ENCODE measurements at regions not wholly inside any gene's neighbourhood (a gene's known extent, or its start where the extent isn't known, plus 50 kb on each side); places are given as distances from the start of the nearest gene placed in this dataset.
A peak's percentile ranks its signal among the peaks of the same experiment; 100 is the strongest.

DNA sequence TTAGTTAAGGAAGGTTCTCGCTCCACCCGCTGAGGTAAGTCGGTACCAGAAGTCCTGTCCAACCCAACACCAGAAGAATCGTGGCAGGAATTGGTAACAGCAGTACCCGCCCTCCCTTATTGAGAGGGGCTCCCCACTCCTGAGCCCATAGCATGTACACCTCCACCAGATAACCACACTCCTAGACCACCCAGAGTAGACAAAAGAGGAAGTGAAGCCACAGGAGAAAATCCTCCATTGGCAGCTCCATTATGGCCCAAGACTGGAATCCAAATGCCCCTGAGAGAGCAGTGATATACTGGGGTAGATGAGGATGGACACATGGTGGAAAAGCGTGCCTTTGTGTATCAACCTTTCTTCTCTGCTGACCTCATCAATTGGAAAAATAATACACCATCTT lies 106.1 kb upstream of the EPB41L4A start:
- no peak overlapping the region for H3K27ac ChIP-seq
- no peak for TF ChIP-seq ZFX (IDR thresholded peaks at IDR 0.05; ENCODE audit: borderline replicate concordance)
- TF ChIP-seq, protein P1, sequence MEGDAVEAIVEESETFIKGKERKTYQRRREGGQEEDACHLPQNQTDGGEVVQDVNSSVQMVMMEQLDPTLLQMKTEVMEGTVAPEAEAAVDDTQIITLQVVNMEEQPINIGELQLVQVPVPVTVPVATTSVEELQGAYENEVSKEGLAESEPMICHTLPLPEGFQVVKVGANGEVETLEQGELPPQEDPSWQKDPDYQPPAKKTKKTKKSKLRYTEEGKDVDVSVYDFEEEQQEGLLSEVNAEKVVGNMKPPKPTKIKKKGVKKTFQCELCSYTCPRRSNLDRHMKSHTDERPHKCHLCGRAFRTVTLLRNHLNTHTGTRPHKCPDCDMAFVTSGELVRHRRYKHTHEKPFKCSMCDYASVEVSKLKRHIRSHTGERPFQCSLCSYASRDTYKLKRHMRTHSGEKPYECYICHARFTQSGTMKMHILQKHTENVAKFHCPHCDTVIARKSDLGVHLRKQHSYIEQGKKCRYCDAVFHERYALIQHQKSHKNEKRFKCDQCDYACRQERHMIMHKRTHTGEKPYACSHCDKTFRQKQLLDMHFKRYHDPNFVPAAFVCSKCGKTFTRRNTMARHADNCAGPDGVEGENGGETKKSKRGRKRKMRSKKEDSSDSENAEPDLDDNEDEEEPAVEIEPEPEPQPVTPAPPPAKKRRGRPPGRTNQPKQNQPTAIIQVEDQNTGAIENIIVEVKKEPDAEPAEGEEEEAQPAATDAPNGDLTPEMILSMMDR (IDR thresholded peaks at IDR 0.05) = no peak

DNA sequence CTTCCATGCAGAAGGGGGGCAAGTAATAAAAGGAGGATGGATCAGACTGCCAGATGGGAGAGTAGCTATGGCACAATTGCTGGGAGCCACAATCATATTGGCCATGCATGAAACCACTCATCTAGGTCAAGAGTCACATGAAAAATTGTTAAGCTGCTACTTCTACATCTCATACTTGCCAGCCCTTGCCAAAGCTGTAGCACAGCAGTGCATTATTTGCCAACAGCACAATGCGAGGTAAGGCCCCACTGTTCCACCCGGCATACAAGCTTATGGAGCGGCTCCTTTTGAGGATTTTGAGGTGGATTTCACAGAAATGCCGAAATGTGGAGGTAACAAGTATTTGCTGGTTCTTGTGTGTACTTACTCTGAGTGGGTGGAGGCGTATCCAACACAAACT lies 109.9 kb upstream of the EPB41L4A start:
- no peak overlapping the region for H3K27ac ChIP-seq
- TF ChIP-seq ZFX (IDR thresholded peaks at IDR 0.05; ENCODE audit: borderline replicate concordance) = no peak
- TF ChIP-seq, protein P1 (IDR thresholded peaks at IDR 0.05) = no peak

- TF ChIP-seq, protein P1 (IDR thresholded peaks at IDR 0.05) = peak; percentile 17; the same call in 1 of the 2 replicates
- TF ChIP-seq ZFX (IDR thresholded peaks at IDR 0.05; ENCODE audit: borderline replicate concordance) = no peak
- H3K27ac ChIP-seq = no peak overlapping the region
Measured at GRCh38 chr5:112529525-112529924, 110.4 kb upstream of the EPB41L4A start.

DNA sequence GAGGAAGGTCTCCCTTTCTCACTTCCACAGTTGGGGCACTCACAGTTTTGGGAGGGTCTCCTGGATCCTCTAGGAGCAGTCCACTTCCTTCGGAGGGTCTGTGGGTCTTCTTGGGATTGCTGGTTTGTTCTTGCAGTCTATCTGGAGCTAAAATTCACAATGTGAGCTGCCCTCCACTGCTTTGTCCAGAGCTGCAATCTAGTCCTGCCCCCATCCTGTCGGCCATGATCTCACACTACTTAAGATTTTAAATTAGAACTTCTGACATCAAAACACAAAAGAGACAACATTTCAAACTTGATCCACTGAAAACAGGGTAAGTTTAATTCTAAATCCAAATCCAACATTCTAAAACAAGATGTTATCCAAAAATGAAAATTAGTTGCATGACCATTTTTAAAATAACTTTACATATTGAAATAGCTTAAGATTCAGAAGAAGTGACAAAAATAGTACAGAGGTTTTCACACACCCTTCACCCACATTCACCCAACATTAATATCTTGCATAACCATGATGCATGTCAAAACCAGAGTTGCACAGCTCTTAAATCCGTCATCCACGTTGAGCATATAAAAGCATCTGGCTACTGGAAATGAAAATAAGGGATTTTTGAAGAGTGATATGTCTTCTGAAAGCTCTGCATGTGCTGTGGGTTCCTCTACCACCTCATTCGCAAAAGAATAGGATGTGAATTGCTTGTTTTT lies 113.7 kb upstream of the EPB41L4A start:
- peak overlapping the region; percentile 32 for H3K27ac ChIP-seq
- TF ChIP-seq, protein P1 (IDR thresholded peaks at IDR 0.05) = no peak
- no peak for TF ChIP-seq ZFX (IDR thresholded peaks at IDR 0.05; ENCODE audit: borderline replicate concordance)

DNA sequence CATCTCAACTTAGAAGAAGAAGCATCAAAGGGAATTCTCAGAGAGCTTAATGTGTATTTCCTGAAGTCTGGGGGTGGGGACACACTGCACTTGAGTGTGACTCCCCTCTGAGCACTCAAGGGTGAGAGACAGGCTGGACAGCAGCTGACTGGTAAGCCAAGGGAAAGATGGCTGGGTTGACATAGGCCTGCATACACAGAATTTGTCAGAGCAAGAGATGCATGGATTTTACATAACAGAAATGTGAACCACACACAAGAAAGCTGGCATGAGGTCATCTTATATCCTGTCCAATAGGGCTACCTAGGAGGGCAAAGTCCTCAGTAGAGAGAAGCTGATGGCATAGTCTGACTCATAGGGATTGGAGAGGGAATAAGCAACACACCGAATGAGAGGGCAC lies 114.3 kb upstream of the EPB41L4A start:
- peak overlapping the region; percentile 32 for H3K27ac ChIP-seq
- TF ChIP-seq ZFX (IDR thresholded peaks at IDR 0.05; ENCODE audit: borderline replicate concordance) = no peak
- TF ChIP-seq, protein P1 (IDR thresholded peaks at IDR 0.05) = no peak

GRCh38 chr5:112534067-112534583 lies 115.0 kb upstream of the EPB41L4A start:
- TF ChIP-seq, protein P1 (IDR thresholded peaks at IDR 0.05) = no peak
- no peak for TF ChIP-seq ZFX (IDR thresholded peaks at IDR 0.05; ENCODE audit: borderline replicate concordance)
- H3K27ac ChIP-seq = 0 out of 2 replicates have a peak overlapping the region, but pooled peaks have one; percentile 32

- no peak overlapping the region for H3K27ac ChIP-seq
- TF ChIP-seq, protein P1 (IDR thresholded peaks at IDR 0.05) = no peak
- no peak for TF ChIP-seq ZFX (IDR thresholded peaks at IDR 0.05; ENCODE audit: borderline replicate concordance)
Measured at GRCh38 chr5:112534611-112535255, 115.7 kb upstream of the EPB41L4A start.
